Mesothelial cell of epicardium (in vitro differentiated cells): ENCODE measurements at regions not wholly inside any gene's neighbourhood (a gene's known extent, or its start where the extent isn't known, plus 50 kb on each side); places are given as distances from the start of the nearest gene placed in this dataset.

Experiments used
- DNase-seq, 2 experiments: peaks; one replicate each; pipeline ENCODE4 v3.0.0; 2021; ENCODE audit warnings: low spot score in 2 of 2; ENCODE audit not compliant: unreplicated experiment in 2 of 2
- H3K27ac Mint-ChIP-seq: 2 replicates; pipeline ENCODE4 v1.8.0; 2021; ENCODE audit warnings: mixed read lengths
- H3K27me3 Mint-ChIP-seq: 2 replicates; pipeline ENCODE4 v1.8.0; 2021; ENCODE audit warnings: low read depth, mixed read lengths
- H3K36me3 Mint-ChIP-seq: 2 replicates; pipeline ENCODE4 v1.8.0; 2021; ENCODE audit warnings: mixed read lengths
- H3K4me1 Mint-ChIP-seq: 2 replicates; pipeline ENCODE4 v1.8.0; 2021; ENCODE audit warnings: mixed read lengths
- H3K4me3 Mint-ChIP-seq: 2 replicates; pipeline ENCODE4 v1.8.0; 2021; ENCODE audit warnings: mild to moderate bottlenecking, moderate library complexity, mixed read lengths
- H3K9me3 Mint-ChIP-seq: 2 replicates; pipeline ENCODE4 v1.8.0; 2021; ENCODE audit warnings: mixed read lengths
- TF ChIP-seq, protein P1 (sequence below): fragments of 200-600 bp; sonication (generic); IDR thresholded peaks from one replicate; pipeline ENCODE4 v1.5.0; 2021; ENCODE audit warnings: antibody characterized with exemption; ENCODE audit not compliant: unreplicated experiment

- Mint-ChIP-seq H3K27ac (no peak overlapping the region), H3K4me3 (no peak overlapping the region), H3K4me1 (peaks cover 24% of the 10 kb centered on the region), H3K27me3 (no peaks in the 10 kb centered on the region), H3K9me3 (peaks cover 19% of the 10 kb centered on the region), H3K36me3 (no peaks in the 10 kb centered on the region)
- TF ChIP-seq, protein P1, sequence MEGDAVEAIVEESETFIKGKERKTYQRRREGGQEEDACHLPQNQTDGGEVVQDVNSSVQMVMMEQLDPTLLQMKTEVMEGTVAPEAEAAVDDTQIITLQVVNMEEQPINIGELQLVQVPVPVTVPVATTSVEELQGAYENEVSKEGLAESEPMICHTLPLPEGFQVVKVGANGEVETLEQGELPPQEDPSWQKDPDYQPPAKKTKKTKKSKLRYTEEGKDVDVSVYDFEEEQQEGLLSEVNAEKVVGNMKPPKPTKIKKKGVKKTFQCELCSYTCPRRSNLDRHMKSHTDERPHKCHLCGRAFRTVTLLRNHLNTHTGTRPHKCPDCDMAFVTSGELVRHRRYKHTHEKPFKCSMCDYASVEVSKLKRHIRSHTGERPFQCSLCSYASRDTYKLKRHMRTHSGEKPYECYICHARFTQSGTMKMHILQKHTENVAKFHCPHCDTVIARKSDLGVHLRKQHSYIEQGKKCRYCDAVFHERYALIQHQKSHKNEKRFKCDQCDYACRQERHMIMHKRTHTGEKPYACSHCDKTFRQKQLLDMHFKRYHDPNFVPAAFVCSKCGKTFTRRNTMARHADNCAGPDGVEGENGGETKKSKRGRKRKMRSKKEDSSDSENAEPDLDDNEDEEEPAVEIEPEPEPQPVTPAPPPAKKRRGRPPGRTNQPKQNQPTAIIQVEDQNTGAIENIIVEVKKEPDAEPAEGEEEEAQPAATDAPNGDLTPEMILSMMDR, result no peak
- DNase-seq, result no peak
Measured at GRCh38 chr6:11396860-11397259, 140.7 kb upstream of the TMEM170B start.

GRCh38 chr6:11393713-11394627 is 143.6 kb upstream of the TMEM170B start:
- H3K9me3 Mint-ChIP-seq, result peaks cover 15% of the 10 kb centered on the region
- no peaks in the 10 kb centered on the region for H3K36me3 Mint-ChIP-seq
- H3K27me3 Mint-ChIP-seq, result no peaks in the 10 kb centered on the region
- peaks cover 23% of the 10 kb centered on the region for H3K4me1 Mint-ChIP-seq
- DNase-seq, result no peak
- TF ChIP-seq, protein P1, result no peak
- H3K27ac Mint-ChIP-seq, result peak overlapping the region; percentile 62
- H3K4me3 Mint-ChIP-seq, result no peak overlapping the region

DNA sequence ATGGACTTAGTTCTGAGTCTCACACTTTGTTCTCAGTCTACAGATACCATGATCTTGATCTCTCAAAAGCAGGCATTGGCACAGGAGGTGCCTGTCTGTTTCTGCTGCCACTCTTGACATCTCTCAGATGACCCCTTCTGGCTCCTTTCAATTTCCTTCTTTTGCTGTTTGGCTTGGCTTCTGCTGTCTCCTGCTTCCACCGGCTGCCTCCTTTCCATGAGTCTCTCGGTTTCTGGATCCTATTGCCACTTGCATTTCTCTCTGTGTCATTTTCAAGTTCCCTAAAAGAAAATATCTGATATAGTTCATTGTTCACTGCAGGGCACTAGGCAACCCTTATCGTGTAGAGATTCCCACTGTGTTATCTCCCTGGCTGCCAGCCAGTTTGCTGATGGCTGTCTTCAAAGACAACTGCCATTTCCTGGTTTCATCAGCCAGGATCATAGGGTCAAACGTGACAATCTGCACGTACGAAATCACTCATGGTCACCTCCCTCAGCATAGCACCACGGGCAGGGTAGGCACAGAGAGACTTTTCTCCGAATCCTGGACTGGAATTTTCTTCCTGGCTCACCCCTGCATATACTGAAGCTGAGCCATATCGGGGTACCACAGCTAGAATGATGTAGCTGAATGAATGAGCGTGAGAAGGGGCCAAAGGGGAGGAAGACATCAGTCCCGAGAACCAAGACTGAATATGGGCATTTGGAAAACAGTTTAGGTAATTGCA is 144.6 kb upstream of the TMEM170B start:
- Mint-ChIP-seq H3K27ac (peak overlapping the region; percentile 70), H3K27me3 (no peaks in the 10 kb centered on the region)
- TF ChIP-seq, protein P1, result no peak

GRCh38 chr6:11391934-11392777 is 145.4 kb upstream of the TMEM170B start:
- TF ChIP-seq, protein P1, result no peak
- no peaks in the 10 kb centered on the region for H3K36me3 Mint-ChIP-seq

More for the DNA sequence above, 144.6 kb upstream of the TMEM170B start:
- Mint-ChIP-seq H3K9me3 (peaks cover 15% of the 10 kb centered on the region), H3K4me3 (no peak overlapping the region), H3K36me3 (no peaks in the 10 kb centered on the region), H3K4me1 (peaks cover 22% of the 10 kb centered on the region)
- no peak for DNase-seq

DNA sequence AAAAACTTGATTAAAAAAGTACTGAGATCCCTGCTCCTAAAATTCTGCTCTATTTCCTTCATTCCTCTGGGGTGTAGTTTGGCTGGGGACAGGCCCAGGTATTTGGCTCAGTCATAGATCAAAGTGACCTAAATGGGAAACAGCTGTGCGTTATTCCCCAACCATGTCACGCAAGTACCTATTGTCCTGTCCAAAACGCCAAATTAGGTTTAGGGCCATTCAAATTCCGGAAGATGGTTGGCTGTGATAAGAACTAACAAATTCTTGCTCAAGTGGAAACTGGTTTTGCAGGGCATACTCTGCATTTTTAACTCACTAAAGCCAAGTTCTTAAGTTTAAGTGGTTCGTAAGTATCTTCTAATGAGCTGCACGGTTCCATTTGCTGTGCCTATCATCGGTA is 147.6 kb upstream of the TMEM170B start:
- Mint-ChIP-seq H3K27me3 (no peaks in the 10 kb centered on the region), H3K36me3 (no peaks in the 10 kb centered on the region), H3K4me3 (no peak overlapping the region), H3K9me3 (peaks cover 5% of the 10 kb centered on the region), H3K4me1 (peaks cover 27% of the 10 kb centered on the region), H3K27ac (no peak overlapping the region)
- TF ChIP-seq, protein P1, result no peak
- no peak for DNase-seq

More at GRCh38 chr6:11391934-11392777, 145.4 kb upstream of the TMEM170B start:
- Mint-ChIP-seq H3K4me1 (peaks cover 22% of the 10 kb centered on the region), H3K4me3 (no peak overlapping the region), H3K9me3 (peaks cover 15% of the 10 kb centered on the region), H3K27me3 (no peaks in the 10 kb centered on the region), H3K27ac (peak overlapping the region; percentile 70)
- DNase-seq, result no peak
